ENCODE measurements at regions not wholly inside any gene's neighbourhood (a gene's known extent, or its start where the extent isn't known, plus 50 kb on each side); places are given as distances from the start of the nearest gene placed in this dataset.

- DNase-seq (ENCODE audit: low spot score) = no peak
- Histone ChIP-seq H3K36me3 (no peaks in the 10 kb centered on the region), H3K4me3 (no peak overlapping the region), H3K4me1 (peaks cover 0 to 9% of the 10 kb centered on the region in 2 donors), H3K27me3 (no peaks in the 10 kb centered on the region), H3K27ac (no peak overlapping the region), H3K9me3 (no peaks in the 10 kb centered on the region)
- TF ChIP-seq, protein P1, sequence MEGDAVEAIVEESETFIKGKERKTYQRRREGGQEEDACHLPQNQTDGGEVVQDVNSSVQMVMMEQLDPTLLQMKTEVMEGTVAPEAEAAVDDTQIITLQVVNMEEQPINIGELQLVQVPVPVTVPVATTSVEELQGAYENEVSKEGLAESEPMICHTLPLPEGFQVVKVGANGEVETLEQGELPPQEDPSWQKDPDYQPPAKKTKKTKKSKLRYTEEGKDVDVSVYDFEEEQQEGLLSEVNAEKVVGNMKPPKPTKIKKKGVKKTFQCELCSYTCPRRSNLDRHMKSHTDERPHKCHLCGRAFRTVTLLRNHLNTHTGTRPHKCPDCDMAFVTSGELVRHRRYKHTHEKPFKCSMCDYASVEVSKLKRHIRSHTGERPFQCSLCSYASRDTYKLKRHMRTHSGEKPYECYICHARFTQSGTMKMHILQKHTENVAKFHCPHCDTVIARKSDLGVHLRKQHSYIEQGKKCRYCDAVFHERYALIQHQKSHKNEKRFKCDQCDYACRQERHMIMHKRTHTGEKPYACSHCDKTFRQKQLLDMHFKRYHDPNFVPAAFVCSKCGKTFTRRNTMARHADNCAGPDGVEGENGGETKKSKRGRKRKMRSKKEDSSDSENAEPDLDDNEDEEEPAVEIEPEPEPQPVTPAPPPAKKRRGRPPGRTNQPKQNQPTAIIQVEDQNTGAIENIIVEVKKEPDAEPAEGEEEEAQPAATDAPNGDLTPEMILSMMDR (IDR thresholded peaks at IDR 0.05) = no peak
These were observed 429.6 kb downstream of the PLPP3 start for GRCh38 chr1:56149761-56150160.

- Histone ChIP-seq H3K36me3 (no peaks in the 10 kb centered on the region), H3K4me1 (peaks cover 0 to 9% of the 10 kb centered on the region in 2 donors), H3K4me3 (no peak overlapping the region), H3K27ac (no peak overlapping the region), H3K27me3 (no peaks in the 10 kb centered on the region), H3K9me3 (no peaks in the 10 kb centered on the region)
- DNase-seq (ENCODE audit: low spot score) = no peak
- TF ChIP-seq, protein P1 (IDR thresholded peaks at IDR 0.05) = peak in 1 of 2 donors; percentile 28
These were observed 430.8 kb downstream of the PLPP3 start for GRCh38 chr1:56148326-56149193.

DNA sequence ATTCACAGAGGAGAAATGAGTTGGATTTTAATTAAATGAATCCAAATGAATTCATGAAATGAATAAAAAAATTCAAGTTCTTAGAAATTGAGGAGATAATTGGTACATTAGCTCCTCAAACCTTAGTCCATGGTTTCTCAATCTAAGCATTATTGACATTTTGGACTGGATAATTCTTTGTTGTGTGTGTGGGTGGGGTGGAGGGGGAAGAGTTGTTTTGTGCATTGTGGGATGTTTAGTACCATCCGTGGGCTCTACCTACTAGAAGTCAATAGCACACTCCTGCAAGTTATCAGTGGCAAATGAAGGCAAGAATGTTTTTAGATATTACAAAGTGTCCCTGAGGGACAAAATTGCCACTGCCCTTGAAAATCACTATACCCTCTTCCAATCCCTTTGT lies 431.9 kb downstream of the PLPP3 start:
- Histone ChIP-seq H3K36me3 (no peaks in the 10 kb centered on the region), H3K4me1 (peaks cover 0 to 9% of the 10 kb centered on the region in 2 donors), H3K27ac (no peak overlapping the region), H3K9me3 (no peaks in the 10 kb centered on the region), H3K27me3 (no peaks in the 10 kb centered on the region), H3K4me3 (no peak overlapping the region)
- no peak for DNase-seq (ENCODE audit: low spot score)
- TF ChIP-seq, protein P1 (IDR thresholded peaks at IDR 0.05) = no peak

- Histone ChIP-seq H3K4me1 (peaks cover 0 to 9% of the 10 kb centered on the region in 2 donors), H3K4me3 (no peak overlapping the region), H3K27ac (no peak overlapping the region), H3K36me3 (no peaks in the 10 kb centered on the region), H3K9me3 (no peaks in the 10 kb centered on the region), H3K27me3 (no peaks in the 10 kb centered on the region)
- TF ChIP-seq, protein P1 (IDR thresholded peaks at IDR 0.05) = no peak
- DNase-seq (ENCODE audit: low spot score) = no peak
These were observed 432.3 kb downstream of the PLPP3 start for GRCh38 chr1:56147034-56147433.

GRCh38 chr1:56146449-56146848 lies 432.9 kb downstream of the PLPP3 start:
- Histone ChIP-seq H3K4me1 (peaks cover 0 to 9% of the 10 kb centered on the region in 2 donors), H3K4me3 (no peak overlapping the region), H3K9me3 (no peaks in the 10 kb centered on the region), H3K27ac (no peak overlapping the region), H3K27me3 (no peaks in the 10 kb centered on the region), H3K36me3 (no peaks in the 10 kb centered on the region)
- no peak for DNase-seq (ENCODE audit: low spot score)
- TF ChIP-seq, protein P1 (IDR thresholded peaks at IDR 0.05) = no peak
